Uterus (tissue), 2 donors: ENCODE measurements at regions not wholly inside any gene's neighbourhood (a gene's known extent, or its start where the extent isn't known, plus 50 kb on each side); places are given as distances from the start of the nearest gene placed in this dataset.

Experiments used
- CTCF ChIP-seq, 4 experiments: fragments of 200-600 bp in 2 of 4; fragments of 450-650 bp in 2 of 4; sonication (generic) in 2 of 4; IDR thresholded peaks; one replicate each; pipeline ENCODE4 v1.5.1; 2016 to 2019; ENCODE audit warnings: antibody characterized with exemption in 4 of 4, mild to moderate bottlenecking in 2 of 4, moderate library complexity in 1 of 4
- POLR2A ChIP-seq, 2 donors: fragments of 450-650 bp; IDR thresholded peaks; one replicate each; pipeline ENCODE4 v1.6.1; 2016; ENCODE audit warnings: antibody characterized with exemption in 2 of 2, mild to moderate bottlenecking in 1 of 2, moderate library complexity in 1 of 2

DNA sequence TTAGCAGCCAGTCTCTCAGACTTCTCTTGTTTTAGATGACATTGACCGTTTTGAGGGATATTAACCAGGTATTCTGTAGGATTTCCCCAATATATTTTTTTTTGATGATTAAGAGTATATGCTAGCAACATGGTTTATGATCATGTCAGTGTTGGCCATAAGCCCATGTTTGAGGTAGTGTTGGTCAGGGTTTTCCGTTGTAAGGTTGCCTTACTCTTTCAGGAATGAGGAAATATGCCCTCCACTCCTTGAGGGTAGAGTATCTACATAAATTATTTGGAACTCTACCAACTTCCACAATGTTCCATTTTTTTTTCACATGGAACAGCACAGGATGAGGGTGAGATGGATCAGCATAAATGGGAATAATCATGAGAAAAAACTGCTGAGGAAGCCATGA is 188.4 kb upstream of the PRDM9 start:
- TF ChIP-seq CTCF (IDR thresholded peaks at IDR 0.05), result no peak
- no peak for TF ChIP-seq POLR2A (IDR thresholded peaks at IDR 0.05)
